Naive thymus-derived CD4-positive, alpha-beta T cell (primary cell): ENCODE measurements at regions not wholly inside any gene's neighbourhood (a gene's known extent, or its start where the extent isn't known, plus 50 kb on each side); places are given as distances from the start of the nearest gene placed in this dataset.

ENCODE experiments used
- ATAC-seq: fragments of 150-1000 bp; cut with Tn5 transposase; 2 replicates; pipeline ENCODE4 v1.10.0; 2021; ENCODE audit warnings: mild to moderate bottlenecking, moderate library complexity
- CTCF ChIA-PET: fragments of 350-600 bp; sonication (Branson Sonifier 250); formaldehyde crosslinking; loops from one replicate; lab custom pipeline; 2021; ENCODE audit warnings: antibody characterized with exemption; lab: Charles Lee
- POLR2A ChIA-PET: fragments of 350-600 bp; sonication (Branson Sonifier 250); formaldehyde crosslinking; loops from one replicate; lab custom pipeline; 2021; ENCODE audit warnings: antibody characterized with exemption, inconsistent platforms; lab: Charles Lee
- DNase-seq, 9 donors: peaks; one replicate each; pipeline versions ENCODE4 v3.0.0 to v3.0.0-alpha.2; 2020 to 2022; ENCODE audit warnings: mixed read lengths in 1 of 9
- H3K27ac ChIP-seq: one replicate; pipeline ENCODE4 v1.7.0; 2013; ENCODE audit warnings: mild to moderate bottlenecking, low read depth, low read length, moderate library complexity
- H3K27me3 ChIP-seq, 2 donors: one replicate each; pipeline ENCODE4 v1.7.0; 2013; ENCODE audit warnings: low read length in 2 of 2, mild to moderate bottlenecking in 2 of 2, moderate library complexity in 2 of 2; ENCODE audit not compliant: control insufficient read depth in 2 of 2, insufficient read depth in 2 of 2
- H3K36me3 ChIP-seq, 3 experiments: 1 replicate in 2 of 3; 2 replicates in 1 of 3; pipeline ENCODE4 v1.7.0; 2013; ENCODE audit warnings: low read length in 3 of 3, mild to moderate bottlenecking in 3 of 3, moderate library complexity in 1 of 3; ENCODE audit not compliant: insufficient read depth in 3 of 3, control insufficient read depth in 2 of 3
- H3K4me1 ChIP-seq, 2 donors: one replicate each; pipeline ENCODE4 v1.7.0; 2013; ENCODE audit warnings: low read length in 2 of 2, mild to moderate bottlenecking in 2 of 2, moderate library complexity in 1 of 2; ENCODE audit not compliant: control insufficient read depth in 2 of 2, insufficient read depth in 2 of 2
- H3K4me3 ChIP-seq: 2 replicates; pipeline ENCODE4 v1.7.0; 2013; ENCODE audit warnings: mild to moderate bottlenecking, low read length
- H3K9me3 ChIP-seq, 3 experiments: 1 replicate in 2 of 3; 2 replicates in 1 of 3; pipeline ENCODE4 v1.7.0; 2013; ENCODE audit warnings: low read length in 3 of 3; ENCODE audit not compliant: control insufficient read depth in 2 of 3
- H3K27ac Mint-ChIP-seq, 9 donors: one replicate each; pipeline ENCODE4 v1.8.0; 2020 to 2022; ENCODE audit warnings: mixed read lengths in 9 of 9, mild to moderate bottlenecking in 8 of 9, moderate library complexity in 5 of 9, inconsistent platforms in 2 of 9
- H3K27me3 Mint-ChIP-seq, 5 donors: one replicate each; pipeline ENCODE4 v1.8.0; 2021 to 2022; ENCODE audit warnings: mixed read lengths in 5 of 5, mild to moderate bottlenecking in 1 of 5
- H3K36me3 Mint-ChIP-seq, 5 donors: one replicate each; pipeline ENCODE4 v1.8.0; 2020 to 2022; ENCODE audit warnings: mixed read lengths in 5 of 5, mild to moderate bottlenecking in 3 of 5, inconsistent platforms in 1 of 5
- H3K4me1 Mint-ChIP-seq, 7 donors: one replicate each; pipeline ENCODE4 v1.8.0; 2020 to 2022; ENCODE audit warnings: mixed read lengths in 7 of 7, mild to moderate bottlenecking in 3 of 7, inconsistent platforms in 1 of 7
- H3K4me3 Mint-ChIP-seq, 10 donors: one replicate each; pipeline ENCODE4 v1.8.0; 2020 to 2022; ENCODE audit warnings: mild to moderate bottlenecking in 10 of 10, mixed read lengths in 10 of 10, moderate library complexity in 6 of 10, inconsistent platforms in 2 of 10
- H3K9me3 Mint-ChIP-seq, 11 donors: one replicate each; pipeline ENCODE4 v1.8.0; 2020 to 2022; ENCODE audit warnings: mixed read lengths in 11 of 11, mild to moderate bottlenecking in 4 of 11, inconsistent platforms in 1 of 11, moderate library complexity in 1 of 11
- intact Hi-C, 2 donors: fragments of 100-400 bp; cut with micrococcal nuclease; formaldehyde crosslinking; loops; one replicate each; pipeline ENCODE4 v1.15.1; 2023

- Mint-ChIP-seq H3K36me3 (no peaks in the 10 kb centered on the region), H3K4me1 (peaks cover 7 to 18% (median 10%) of the 10 kb centered on the region in 7 donors), H3K9me3 (peaks cover 0 to 9% (median 0%) of the 10 kb centered on the region in 11 donors), H3K4me3 (peak overlapping the region in 1 of 10 donors; percentile 38), H3K27ac (peak overlapping the region in 1 of 9 donors; percentile 55), H3K27me3 (peaks cover 6 to 12% (median 11%) of the 10 kb centered on the region in 5 donors)
- Histone ChIP-seq H3K4me1 (peaks cover 0 to 9% of the 10 kb centered on the region in 2 donors), H3K9me3 (no peaks in the 10 kb centered on the region), H3K36me3 (no peaks in the 10 kb centered on the region), H3K4me3 (no peak overlapping the region), H3K27me3 (no peaks in the 10 kb centered on the region), H3K27ac (no peak overlapping the region)
- ChIA-PET POLR2A (no interaction called here), CTCF (interaction anchor here (0.9 kb wide), 1 partner anchor 12 kb away, joined by 3 read pairs; no protein-coding TSS in a partner anchor)
- ATAC-seq (no peak), DNase-seq (no peak)
- intact Hi-C loops, result no loop called here
These were observed 224.5 kb downstream of the VRK1 start for GRCh38 chr14:97021571-97022168.

- ChIA-PET POLR2A (no interaction called here), CTCF (no interaction called here)
- no peaks in the 10 kb centered on the region for H3K27me3 ChIP-seq
- no peaks in the 10 kb centered on the region for H3K36me3 ChIP-seq
- H3K27ac Mint-ChIP-seq, result no peak overlapping the region
- peaks cover 0 to 3% (median 0%) of the 10 kb centered on the region in 11 donors for H3K9me3 Mint-ChIP-seq
- intact Hi-C loops, result no loop called here
- ATAC-seq, result no peak
- H3K4me1 Mint-ChIP-seq, result peaks cover 7 to 18% (median 10%) of the 10 kb centered on the region in 7 donors
- peaks cover 6 to 16% (median 11%) of the 10 kb centered on the region in 5 donors for H3K27me3 Mint-ChIP-seq
- no peak for DNase-seq
- no peaks in the 10 kb centered on the region for H3K9me3 ChIP-seq
- H3K27ac ChIP-seq, result no peak overlapping the region
- H3K4me3 Mint-ChIP-seq, result no peak overlapping the region
- no peaks in the 10 kb centered on the region for H3K36me3 Mint-ChIP-seq
- H3K4me1 ChIP-seq, result peaks cover 0 to 9% of the 10 kb centered on the region in 2 donors
- H3K4me3 ChIP-seq, result no peak overlapping the region
These were observed 225.6 kb downstream of the VRK1 start for GRCh38 chr14:97022741-97023140.

- Mint-ChIP-seq H3K4me3 (no peak overlapping the region), H3K4me1 (peaks cover 7 to 23% (median 11%) of the 10 kb centered on the region in 7 donors), H3K9me3 (no peaks in the 10 kb centered on the region), H3K27me3 (peaks cover 6 to 20% (median 13%) of the 10 kb centered on the region in 5 donors), H3K27ac (no peak overlapping the region), H3K36me3 (no peaks in the 10 kb centered on the region)
- CTCF ChIA-PET, result no interaction called here
- no peak for ATAC-seq
- no peak overlapping the region for H3K4me3 ChIP-seq
- POLR2A ChIA-PET, result no interaction called here
- no peaks in the 10 kb centered on the region for H3K27me3 ChIP-seq
- intact Hi-C loops, result no loop called here
- H3K36me3 ChIP-seq, result no peaks in the 10 kb centered on the region
- H3K27ac ChIP-seq, result no peak overlapping the region
- H3K4me1 ChIP-seq, result peaks cover 0 to 9% of the 10 kb centered on the region in 2 donors
- DNase-seq, result no peak
- H3K9me3 ChIP-seq, result no peaks in the 10 kb centered on the region
These were observed 226.7 kb downstream of the VRK1 start for GRCh38 chr14:97023871-97024270.

- DNase-seq (no peak), ATAC-seq (no peak)
- intact Hi-C loops, result no loop called here
- Histone ChIP-seq H3K27me3 (no peaks in the 10 kb centered on the region), H3K36me3 (no peaks in the 10 kb centered on the region), H3K4me1 (peaks cover 0 to 9% of the 10 kb centered on the region in 2 donors), H3K9me3 (no peaks in the 10 kb centered on the region), H3K4me3 (no peak overlapping the region), H3K27ac (no peak overlapping the region)
- Mint-ChIP-seq H3K27ac (no peak overlapping the region), H3K27me3 (peaks cover 6 to 24% (median 13%) of the 10 kb centered on the region in 5 donors), H3K9me3 (no peaks in the 10 kb centered on the region), H3K4me1 (peaks cover 7 to 23% (median 11%) of the 10 kb centered on the region in 7 donors), H3K36me3 (no peaks in the 10 kb centered on the region), H3K4me3 (no peak overlapping the region)
- ChIA-PET POLR2A (no interaction called here), CTCF (no interaction called here)
These were observed 227.1 kb downstream of the VRK1 start for GRCh38 chr14:97024300-97024699.

- CTCF ChIA-PET, result no interaction called here
- no peak for DNase-seq
- H3K4me3 ChIP-seq, result no peak overlapping the region
- Mint-ChIP-seq H3K27me3 (peaks cover 6 to 24% (median 18%) of the 10 kb centered on the region in 5 donors), H3K4me3 (peak overlapping the region in 1 of 10 donors; percentile 64), H3K27ac (no peak overlapping the region), H3K4me1 (peaks cover 7 to 23% (median 11%) of the 10 kb centered on the region in 7 donors), H3K9me3 (no peaks in the 10 kb centered on the region), H3K36me3 (no peaks in the 10 kb centered on the region)
- H3K27ac ChIP-seq, result no peak overlapping the region
- H3K4me1 ChIP-seq, result peaks cover 0 to 8% of the 10 kb centered on the region in 2 donors
- POLR2A ChIA-PET, result no interaction called here
- H3K27me3 ChIP-seq, result no peaks in the 10 kb centered on the region
- intact Hi-C loops, result no loop called here
- no peaks in the 10 kb centered on the region for H3K36me3 ChIP-seq
- ATAC-seq, result no peak
- H3K9me3 ChIP-seq, result no peaks in the 10 kb centered on the region
These were observed 228.5 kb downstream of the VRK1 start for GRCh38 chr14:97025722-97026121.

- H3K4me3 ChIP-seq, result no peak overlapping the region
- DNase-seq (no peak), ATAC-seq (no peak)
- intact Hi-C loops, result no loop called here
- no peaks in the 10 kb centered on the region for H3K4me1 ChIP-seq
- ChIA-PET CTCF (no interaction called here), POLR2A (no interaction called here)
- Mint-ChIP-seq H3K27ac (no peak overlapping the region), H3K9me3 (peaks cover 0 to 9% (median 3%) of the 10 kb centered on the region in 11 donors), H3K4me1 (peaks cover 2 to 9% (median 4%) of the 10 kb centered on the region in 7 donors), H3K36me3 (peaks cover 0 to 4% (median 0%) of the 10 kb centered on the region in 5 donors), H3K27me3 (peaks cover 20 to 39% (median 30%) of the 10 kb centered on the region in 5 donors), H3K4me3 (no peak overlapping the region)
- peaks cover 0 to 4% of the 10 kb centered on the region in 2 donors for H3K27me3 ChIP-seq
- H3K27ac ChIP-seq, result no peak overlapping the region
- no peaks in the 10 kb centered on the region for H3K9me3 ChIP-seq
- H3K36me3 ChIP-seq, result no peaks in the 10 kb centered on the region
These were observed 230.2 kb downstream of the VRK1 start for GRCh38 chr14:97027256-97027999.
